Subcutaneous abdominal adipose tissue (tissue), 5 donors: ENCODE measurements at regions not wholly inside any gene's neighbourhood (a gene's known extent, or its start where the extent isn't known, plus 50 kb on each side); places are given as distances from the start of the nearest gene placed in this dataset.
"Not testable (repeated sequence)": the region's sequence is repeated elsewhere in the genome, so short reads cannot be mapped to it uniquely, and the experiment has no call there.

Experiments used
- H3K27ac ChIP-seq: one replicate; pipeline ENCODE4 v1.7.0; 2013; ENCODE audit warnings: low read depth, mild to moderate bottlenecking, inconsistent platforms, low read length, moderate library complexity
- H3K27me3 ChIP-seq, 5 donors: one replicate each; pipeline ENCODE4 v1.7.0; 2013; ENCODE audit warnings: low read length in 5 of 5, inconsistent platforms in 1 of 5; ENCODE audit not compliant: control insufficient read depth in 5 of 5, insufficient read depth in 4 of 5
- H3K36me3 ChIP-seq, 5 donors: one replicate each; pipeline ENCODE4 v1.7.0; 2013; ENCODE audit warnings: low read length in 5 of 5; ENCODE audit not compliant: control insufficient read depth in 5 of 5, insufficient read depth in 5 of 5
- H3K4me1 ChIP-seq, 5 donors: one replicate each; pipeline ENCODE4 v1.7.0; 2013; ENCODE audit warnings: low read length in 5 of 5, mild to moderate bottlenecking in 3 of 5, moderate library complexity in 1 of 5; ENCODE audit not compliant: control insufficient read depth in 5 of 5, insufficient read depth in 5 of 5
- H3K4me3 ChIP-seq, 5 donors: one replicate each; pipeline ENCODE4 v1.7.0; 2013; ENCODE audit warnings: low read length in 5 of 5, low read depth in 1 of 5
- H3K9ac ChIP-seq, 5 donors: one replicate each; pipeline ENCODE4 v1.7.0; 2013; ENCODE audit warnings: low read length in 5 of 5, mild to moderate bottlenecking in 4 of 5, moderate library complexity in 3 of 5
- H3K9me3 ChIP-seq, 5 donors: one replicate each; pipeline ENCODE4 v1.7.0; 2013; ENCODE audit warnings: low read length in 5 of 5; ENCODE audit not compliant: control insufficient read depth in 5 of 5
- donor health status: healthy.
- donor health status: healthy.
- donor health status: healthy.
- donor health status: healthy.
- donor health status: healthy.

- H3K9me3 ChIP-seq, H3K4me1 ChIP-seq, H3K36me3 ChIP-seq, H3K27me3 ChIP-seq, H3K27ac ChIP-seq, H3K9ac ChIP-seq, H3K4me3 ChIP-seq: not testable (repeated sequence)
These were observed 177.4 kb upstream of the HTR1E start for GRCh38 chr6:86759953-86760352.

GRCh38 chr6:86756640-86757229 is 180.6 kb upstream of the HTR1E start:
- H3K9ac ChIP-seq, result no peak overlapping the region
- no peak overlapping the region for H3K27ac ChIP-seq
- no peaks in the 10 kb centered on the region for H3K4me1 ChIP-seq
- no peak overlapping the region for H3K4me3 ChIP-seq
- peaks cover 0 to 9% (median 5%) of the 10 kb centered on the region in 5 donors for H3K9me3 ChIP-seq
- H3K36me3 ChIP-seq, result no peaks in the 10 kb centered on the region
- no peaks in the 10 kb centered on the region for H3K27me3 ChIP-seq

DNA sequence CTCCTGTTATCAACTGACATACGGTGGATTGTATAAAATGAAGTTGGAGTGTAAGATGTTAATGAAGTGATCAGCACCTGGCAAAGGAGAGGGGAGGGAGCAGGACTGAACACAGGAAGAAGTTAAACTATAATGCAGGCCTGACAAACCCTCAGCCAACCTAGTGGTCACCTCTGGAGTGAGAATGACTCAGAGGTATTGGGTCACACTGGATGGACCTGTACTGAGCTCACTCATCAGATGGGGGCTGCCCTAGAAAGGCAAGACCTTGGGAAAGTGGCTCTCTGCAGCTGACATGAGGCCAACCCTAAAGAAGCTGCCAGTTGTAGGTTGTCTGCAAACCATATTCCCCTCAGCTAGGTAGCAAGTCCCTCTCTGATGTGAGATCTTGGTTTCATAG is 193.3 kb upstream of the HTR1E start:
- Histone ChIP-seq H3K36me3 (no peaks in the 10 kb centered on the region), H3K9ac (no peak overlapping the region), H3K4me3 (no peak overlapping the region), H3K9me3 (peaks cover 0 to 3% (median 0%) of the 10 kb centered on the region in 5 donors), H3K27ac (no peak overlapping the region), H3K27me3 (no peaks in the 10 kb centered on the region), H3K4me1 (no peaks in the 10 kb centered on the region)

DNA sequence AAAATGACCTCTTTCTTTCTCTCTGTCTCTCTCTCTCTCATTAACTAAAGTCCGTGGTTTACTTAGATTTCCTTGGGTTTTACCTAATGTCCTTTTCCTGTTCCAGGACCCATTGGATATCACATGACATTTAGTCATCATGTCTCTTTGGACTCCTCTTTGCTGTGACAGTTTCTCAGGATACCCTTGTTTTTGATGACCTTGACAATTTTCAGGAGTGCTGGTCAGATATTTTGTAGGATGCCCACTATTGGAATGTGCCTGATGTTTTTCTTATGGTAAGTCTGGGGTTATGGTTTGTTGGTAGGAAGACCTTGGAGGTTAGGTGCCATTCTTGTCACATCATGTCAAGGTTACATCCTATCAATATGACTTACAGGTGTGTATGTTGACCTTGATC is 199.2 kb upstream of the HTR1E start:
- no peaks in the 10 kb centered on the region for H3K4me1 ChIP-seq
- H3K27ac ChIP-seq, result no peak overlapping the region
- H3K4me3 ChIP-seq, result no peak overlapping the region
- H3K27me3 ChIP-seq, result no peaks in the 10 kb centered on the region
- peaks cover 0 to 6% (median 0%) of the 10 kb centered on the region in 5 donors for H3K9me3 ChIP-seq
- no peaks in the 10 kb centered on the region for H3K36me3 ChIP-seq
- H3K9ac ChIP-seq, result no peak overlapping the region

- H3K9me3 ChIP-seq, H3K27me3 ChIP-seq, H3K4me3 ChIP-seq, H3K9ac ChIP-seq, H3K36me3 ChIP-seq, H3K27ac ChIP-seq, H3K4me1 ChIP-seq: not testable (repeated sequence)
These were observed 205.7 kb upstream of the HTR1E start for GRCh38 chr6:86731631-86732030.

DNA sequence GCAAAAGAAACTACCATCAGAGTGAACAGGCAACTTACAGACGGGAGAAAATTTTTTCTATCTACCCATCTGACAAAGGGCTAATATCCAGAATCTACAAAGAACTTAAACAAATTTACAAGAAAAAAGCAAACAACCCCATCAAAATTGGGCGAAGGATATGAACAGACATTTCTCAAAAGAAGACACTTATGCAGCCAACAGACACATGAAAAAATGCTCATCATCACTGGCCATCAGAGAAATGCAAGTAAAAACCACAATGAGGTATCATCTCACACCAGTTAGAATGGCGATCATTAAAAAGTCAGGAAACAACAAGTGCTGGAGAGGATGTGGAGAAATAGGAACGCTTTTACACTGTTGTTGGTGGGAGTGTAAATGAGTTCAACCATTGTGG is 206.6 kb upstream of the HTR1E start:
- H3K27me3 ChIP-seq, H3K4me3 ChIP-seq, H3K9me3 ChIP-seq, H3K36me3 ChIP-seq, H3K4me1 ChIP-seq, H3K9ac ChIP-seq, H3K27ac ChIP-seq: not testable (repeated sequence)

GRCh38 chr6:86730216-86730615 is 207.1 kb upstream of the HTR1E start:
- Histone ChIP-seq H3K9me3 (peaks cover 2 to 12% (median 7%) of the 10 kb centered on the region in 5 donors), H3K36me3 (no peaks in the 10 kb centered on the region), H3K4me1 (peaks cover 0 to 2% (median 0%) of the 10 kb centered on the region in 5 donors), H3K9ac (no peak overlapping the region), H3K27me3 (no peaks in the 10 kb centered on the region), H3K27ac (no peak overlapping the region), H3K4me3 (no peak overlapping the region)

DNA sequence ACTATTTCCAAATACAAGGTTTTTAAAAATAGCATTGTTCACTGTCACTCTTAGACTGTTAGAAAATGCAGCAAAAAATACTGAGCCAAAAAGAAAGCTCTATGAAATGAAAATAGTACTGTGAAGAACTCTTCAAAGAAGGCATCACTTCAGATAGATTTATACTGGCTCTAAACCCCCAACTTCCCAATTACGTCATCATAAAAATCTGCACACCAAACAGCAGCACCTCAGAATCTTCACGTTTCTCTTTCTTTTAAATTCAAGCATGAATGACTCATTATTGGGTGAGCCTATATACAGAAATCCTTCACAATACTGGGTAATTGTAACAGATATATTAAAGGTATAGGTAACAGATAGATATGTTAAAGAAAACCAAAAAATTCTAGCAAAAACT is 208.4 kb upstream of the HTR1E start:
- no peak overlapping the region for H3K27ac ChIP-seq

GRCh38 chr6:86724695-86725094 is 212.6 kb upstream of the HTR1E start:
- no peak overlapping the region for H3K9ac ChIP-seq
- H3K9me3 ChIP-seq, result peaks cover 0 to 5% (median 3%) of the 10 kb centered on the region in 5 donors
- no peak overlapping the region for H3K4me3 ChIP-seq
- H3K4me1 ChIP-seq, result peaks cover 0 to 7% (median 0%) of the 10 kb centered on the region in 5 donors
- H3K36me3 ChIP-seq, result no peaks in the 10 kb centered on the region
- no peak overlapping the region for H3K27ac ChIP-seq
- H3K27me3 ChIP-seq, result no peaks in the 10 kb centered on the region

More for the DNA sequence above, 208.4 kb upstream of the HTR1E start:
- Histone ChIP-seq H3K9me3 (peaks cover 2 to 12% (median 7%) of the 10 kb centered on the region in 5 donors), H3K36me3 (no peaks in the 10 kb centered on the region), H3K9ac (no peak overlapping the region), H3K27me3 (no peaks in the 10 kb centered on the region), H3K4me1 (peaks cover 0 to 4% (median 0%) of the 10 kb centered on the region in 5 donors), H3K4me3 (no peak overlapping the region)

- Histone ChIP-seq H3K9ac (no peak overlapping the region), H3K27ac (no peak overlapping the region), H3K36me3 (no peaks in the 10 kb centered on the region), H3K27me3 (no peaks in the 10 kb centered on the region), H3K4me3 (no peak overlapping the region), H3K4me1 (peaks cover 0 to 7% (median 0%) of the 10 kb centered on the region in 5 donors), H3K9me3 (peaks cover 0 to 5% (median 0%) of the 10 kb centered on the region in 5 donors)
These were observed 213.6 kb upstream of the HTR1E start for GRCh38 chr6:86723729-86724128.
